Kidney (tissue), 13 donors: ENCODE measurements at regions not wholly inside any gene's neighbourhood (a gene's known extent, or its start where the extent isn't known, plus 50 kb on each side); places are given as distances from the start of the nearest gene placed in this dataset.

Source experiments
- DNase-seq, 5 donors: peaks; one replicate each; pipeline ENCODE4 v3.0.0-alpha.2; 2013 to 2020
- FAIRE-seq: peaks from 2 replicates; lab custom pipeline; 2012; peaks lifted over from hg19 to GRCh38; lab: Jason Lieb, UNC
- H3K27ac ChIP-seq, 2 donors: one replicate each; pipeline ENCODE4 v1.7.0; 2013; ENCODE audit warnings: low read depth in 2 of 2, low read length in 2 of 2, inconsistent platforms in 1 of 2
- H3K27me3 ChIP-seq: one replicate; pipeline ENCODE4 v1.7.1; 2013; ENCODE audit warnings: low read length, inconsistent platforms; ENCODE audit not compliant: control insufficient read depth, insufficient read depth
- H3K36me3 ChIP-seq, 3 donors: one replicate each; pipeline versions ENCODE4 v1.7.0 to v1.7.1; 2013; ENCODE audit warnings: low read length in 3 of 3, control low read depth in 1 of 3, inconsistent platforms in 1 of 3; ENCODE audit not compliant: insufficient read depth in 3 of 3, control insufficient read depth in 2 of 3
- H3K4me1 ChIP-seq, 3 donors: one replicate each; pipeline versions ENCODE4 v1.7.0 to v1.7.1; 2013; ENCODE audit warnings: low read length in 3 of 3, inconsistent platforms in 1 of 3, low read depth in 1 of 3; ENCODE audit not compliant: control insufficient read depth in 2 of 3, insufficient read depth in 2 of 3
- H3K4me3 ChIP-seq, 3 donors: one replicate each; pipeline versions ENCODE4 v1.7.0 to v1.8.1; 2013; ENCODE audit warnings: low read length in 3 of 3, control low read depth in 1 of 3, inconsistent platforms in 1 of 3
- H3K9ac ChIP-seq, 3 donors: one replicate each; pipeline versions ENCODE4 v1.7.0 to v1.7.1; 2013; ENCODE audit warnings: low read length in 3 of 3, control low read depth in 1 of 3, inconsistent platforms in 1 of 3
- H3K9me3 ChIP-seq, 3 donors: one replicate each; pipeline versions ENCODE4 v1.7.0 to v1.7.1; 2013; ENCODE audit warnings: low read length in 3 of 3, control low read depth in 1 of 3, inconsistent platforms in 1 of 3; ENCODE audit not compliant: control insufficient read depth in 2 of 3, insufficient read depth in 1 of 3
- intact Hi-C: fragments of 100-400 bp; cut with DNase I; formaldehyde crosslinking; loops from one replicate; pipeline ENCODE4 v1.11.1; 2022
- TF ChIP-seq, protein P1 (sequence below): IDR thresholded peaks from 3 replicates; pipeline ENCODE4 v1.5.1; 2012; ENCODE audit warnings: mild to moderate bottlenecking, moderate library complexity, borderline replicate concordance; ENCODE audit not compliant: insufficient read depth; ENCODE audit errors: extremely low read depth
- donor health status: control.
- donor health status: control.
- donor health status: control.
- donor health status: control.
- donor health status: control.
- donor health status: DM: yes; HTN: yes; CAD: no.
- donor health status: Normal renal cell carcinoma (clear cell type).

DNA sequence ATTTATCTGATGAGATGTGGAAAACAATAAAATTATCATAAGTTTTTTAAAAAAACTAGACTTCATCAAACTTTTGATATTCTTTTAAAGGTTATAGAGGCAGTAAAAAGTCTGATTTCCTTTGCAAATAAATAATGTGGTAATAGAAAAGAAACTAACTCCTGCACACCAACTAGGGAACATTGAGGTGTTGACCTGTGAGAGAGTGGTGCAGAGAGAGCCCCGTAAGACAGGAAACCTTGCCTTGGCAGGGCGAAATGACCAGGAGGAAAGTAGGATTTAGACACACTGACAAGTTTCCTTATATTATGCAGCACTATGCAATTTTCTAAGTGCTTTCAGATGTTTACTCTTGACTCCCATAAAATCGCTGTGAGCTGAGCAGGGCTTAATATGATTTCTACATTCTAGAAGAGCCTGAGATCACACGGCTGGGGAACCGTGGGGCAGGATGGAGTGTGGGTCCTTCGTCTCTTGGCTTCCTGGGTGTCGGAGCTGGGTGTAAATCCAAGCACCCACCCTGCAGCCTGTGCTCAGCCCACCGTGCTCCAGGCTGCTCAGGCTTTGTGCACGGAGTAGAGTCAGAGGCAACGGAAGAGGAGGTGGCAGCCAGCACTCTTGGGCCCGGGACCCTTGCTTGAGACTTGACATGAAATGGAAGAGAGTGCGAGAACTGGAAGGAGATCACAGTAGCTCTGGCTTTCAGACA lies 61.3 kb upstream of the FOXQ1 start:
- TF ChIP-seq, protein P1, sequence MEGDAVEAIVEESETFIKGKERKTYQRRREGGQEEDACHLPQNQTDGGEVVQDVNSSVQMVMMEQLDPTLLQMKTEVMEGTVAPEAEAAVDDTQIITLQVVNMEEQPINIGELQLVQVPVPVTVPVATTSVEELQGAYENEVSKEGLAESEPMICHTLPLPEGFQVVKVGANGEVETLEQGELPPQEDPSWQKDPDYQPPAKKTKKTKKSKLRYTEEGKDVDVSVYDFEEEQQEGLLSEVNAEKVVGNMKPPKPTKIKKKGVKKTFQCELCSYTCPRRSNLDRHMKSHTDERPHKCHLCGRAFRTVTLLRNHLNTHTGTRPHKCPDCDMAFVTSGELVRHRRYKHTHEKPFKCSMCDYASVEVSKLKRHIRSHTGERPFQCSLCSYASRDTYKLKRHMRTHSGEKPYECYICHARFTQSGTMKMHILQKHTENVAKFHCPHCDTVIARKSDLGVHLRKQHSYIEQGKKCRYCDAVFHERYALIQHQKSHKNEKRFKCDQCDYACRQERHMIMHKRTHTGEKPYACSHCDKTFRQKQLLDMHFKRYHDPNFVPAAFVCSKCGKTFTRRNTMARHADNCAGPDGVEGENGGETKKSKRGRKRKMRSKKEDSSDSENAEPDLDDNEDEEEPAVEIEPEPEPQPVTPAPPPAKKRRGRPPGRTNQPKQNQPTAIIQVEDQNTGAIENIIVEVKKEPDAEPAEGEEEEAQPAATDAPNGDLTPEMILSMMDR: no peak
- DNase-seq (no peak), FAIRE-seq (no peak)
- Histone ChIP-seq H3K27me3 (no peaks in the 10 kb centered on the region), H3K9ac (no peak overlapping the region), H3K27ac (no peak overlapping the region), H3K36me3 (no peaks in the 10 kb centered on the region), H3K4me1 (no peaks in the 10 kb centered on the region), H3K4me3 (no peak overlapping the region), H3K9me3 (no peaks in the 10 kb centered on the region)
- intact Hi-C loops: no loop called here

DNA sequence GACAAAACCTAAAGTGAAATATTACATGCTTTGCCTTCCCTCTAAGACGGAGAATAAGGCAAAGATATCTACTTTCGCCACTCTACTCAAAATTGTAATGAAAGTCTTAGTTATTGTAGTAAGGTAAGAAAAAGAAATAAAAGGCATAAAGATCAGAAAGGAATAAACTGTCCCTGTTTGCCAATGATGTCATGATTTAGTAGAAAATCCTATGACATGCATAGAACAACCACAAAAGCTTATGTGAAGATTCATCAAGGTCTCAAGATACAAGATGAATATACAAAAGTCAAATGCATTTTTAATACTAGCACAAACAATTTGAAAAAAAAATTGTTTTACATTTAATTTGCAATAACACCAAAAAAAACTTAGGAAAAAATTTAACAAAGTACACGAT lies 64.0 kb upstream of the FOXQ1 start:
- H3K27me3 ChIP-seq: no peaks in the 10 kb centered on the region
- peaks cover 0 to 6% (median 0%) of the 10 kb centered on the region in 3 donors for H3K4me1 ChIP-seq
- no peak overlapping the region for H3K27ac ChIP-seq
- H3K9ac ChIP-seq: no peak overlapping the region
- FAIRE-seq (no peak), DNase-seq (no peak)
- H3K36me3 ChIP-seq: no peaks in the 10 kb centered on the region
- TF ChIP-seq, protein P1: no peak
- H3K9me3 ChIP-seq: no peaks in the 10 kb centered on the region
- intact Hi-C loops: no loop called here
- H3K4me3 ChIP-seq: no peak overlapping the region

GRCh38 chr6:1247056-1247455 lies 64.8 kb upstream of the FOXQ1 start:
- Histone ChIP-seq H3K27me3 (no peaks in the 10 kb centered on the region), H3K4me1 (peaks cover 0 to 8% (median 0%) of the 10 kb centered on the region in 3 donors), H3K27ac (no peak overlapping the region), H3K9me3 (no peaks in the 10 kb centered on the region), H3K4me3 (no peak overlapping the region), H3K36me3 (no peaks in the 10 kb centered on the region), H3K9ac (no peak overlapping the region)
- TF ChIP-seq, protein P1: no peak
- FAIRE-seq (no peak), DNase-seq (no peak)
- intact Hi-C loops: no loop called here
